ENCODE measurements at regions not wholly inside any gene's neighbourhood (a gene's known extent, or its start where the extent isn't known, plus 50 kb on each side); places are given as distances from the start of the nearest gene placed in this dataset.

DNA sequence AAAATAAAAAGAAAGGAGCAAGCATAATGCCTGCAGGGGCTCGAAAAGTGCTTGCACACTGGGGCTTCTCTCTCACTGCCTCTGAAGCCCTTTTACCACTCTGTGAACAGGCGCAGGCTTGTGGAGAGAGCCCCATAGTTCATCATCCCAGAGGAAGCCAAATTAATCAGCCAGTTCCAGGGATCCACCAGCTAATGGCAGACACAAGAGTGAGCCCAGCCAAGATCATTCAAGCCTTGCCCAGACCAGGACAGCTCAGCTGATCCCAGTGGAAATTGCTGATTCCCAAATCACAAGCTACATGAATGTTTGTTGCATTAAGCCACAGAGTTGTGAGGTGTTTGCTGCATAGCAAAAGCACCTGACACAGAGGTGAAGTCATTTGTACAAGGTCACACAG is 135.3 kb downstream of the CHST1 start:
- H3K79me2 ChIP-seq (ENCODE audit: insufficient read depth, low read depth) = no peaks in the 10 kb centered on the region
- TF ChIP-seq CTCF (conservative IDR thresholded peaks at IDR 0.05; ENCODE audit: low read depth, low read length) = no peak
- H3K9ac ChIP-seq = no peak overlapping the region

DNA sequence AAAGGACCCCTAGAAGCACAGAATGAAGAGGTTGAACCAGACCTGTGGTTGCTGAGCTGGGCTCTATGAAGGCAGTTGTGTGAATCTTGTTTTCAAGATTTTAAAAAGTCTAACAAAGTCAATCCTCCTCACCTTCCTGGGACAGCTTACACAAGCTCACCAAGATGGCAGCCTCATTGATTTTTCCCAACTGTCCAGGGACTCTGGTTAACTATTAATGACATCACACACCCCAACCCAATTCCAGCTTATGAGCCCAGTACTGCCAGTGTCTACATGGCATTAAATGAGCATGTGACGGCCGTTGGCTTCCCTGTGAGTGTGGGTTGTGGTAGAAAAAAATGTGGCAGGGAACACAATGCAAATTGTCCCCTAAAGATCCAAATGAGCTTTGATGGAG is 137.0 kb downstream of the CHST1 start:
- Histone ChIP-seq H3K27me3 (ENCODE audit: insufficient read depth, low read depth) (no peaks in the 10 kb centered on the region), H3K4me3 (IDR thresholded peaks at IDR 0.05; ENCODE audit: insufficient read depth, low read depth, low read length) (no peak overlapping the region), H3K36me3 (ENCODE audit: insufficient read depth) (no peaks in the 10 kb centered on the region), H4K20me1 (ENCODE audit: insufficient read depth) (no peaks in the 10 kb centered on the region), H3K79me2 (ENCODE audit: insufficient read depth, low read depth) (no peaks in the 10 kb centered on the region), H3K27ac (no peak overlapping the region), H3K9ac (no peak overlapping the region), H3K4me2 (no peak overlapping the region), H2AFZ (ENCODE audit: low read depth) (no peak overlapping the region), H3K4me1 (ENCODE audit: low read depth, poor library complexity, severe bottlenecking) (no peaks in the 10 kb centered on the region)
- TF ChIP-seq CTCF (conservative IDR thresholded peaks at IDR 0.05; ENCODE audit: low read depth, low read length) = no peak

More for the DNA sequence above, 135.3 kb downstream of the CHST1 start:
- Histone ChIP-seq H3K36me3 (ENCODE audit: insufficient read depth) (no peaks in the 10 kb centered on the region), H4K20me1 (ENCODE audit: insufficient read depth) (no peaks in the 10 kb centered on the region), H3K4me2 (no peak overlapping the region), H3K4me3 (IDR thresholded peaks at IDR 0.05; ENCODE audit: insufficient read depth, low read depth, low read length) (no peak overlapping the region), H3K4me1 (ENCODE audit: low read depth, poor library complexity, severe bottlenecking) (no peaks in the 10 kb centered on the region), H2AFZ (ENCODE audit: low read depth) (no peak overlapping the region), H3K27ac (no peak overlapping the region), H3K27me3 (ENCODE audit: insufficient read depth, low read depth) (no peaks in the 10 kb centered on the region)

GRCh38 chr11:45527898-45528297 is 137.5 kb downstream of the CHST1 start:
- no peak overlapping the region for H3K27ac ChIP-seq
- H3K27me3 ChIP-seq (ENCODE audit: insufficient read depth, low read depth) = no peaks in the 10 kb centered on the region

DNA sequence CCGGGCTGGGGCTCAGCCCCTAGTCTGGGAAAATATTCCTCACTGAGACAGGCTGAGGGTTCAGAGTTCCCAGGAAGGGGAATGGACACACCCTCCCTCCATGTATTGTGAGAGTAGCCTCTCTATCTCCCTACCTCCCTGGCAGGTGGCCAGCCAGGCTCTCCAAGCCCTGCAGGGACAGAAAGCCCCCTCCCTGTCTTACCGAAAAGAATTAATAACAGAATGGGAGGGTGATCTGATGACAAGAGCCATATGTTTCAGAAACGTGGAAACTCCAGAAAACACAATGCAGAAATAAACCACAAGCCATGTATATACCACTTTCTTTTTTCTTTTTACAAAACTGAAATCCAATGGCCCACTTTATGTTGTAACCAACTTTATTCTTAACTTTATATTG is 140.0 kb downstream of the CHST1 start:
- no peaks in the 10 kb centered on the region for H4K20me1 ChIP-seq (ENCODE audit: insufficient read depth)
- no peaks in the 10 kb centered on the region for H3K79me2 ChIP-seq (ENCODE audit: insufficient read depth, low read depth)
- no peak overlapping the region for H3K4me3 ChIP-seq (IDR thresholded peaks at IDR 0.05; ENCODE audit: insufficient read depth, low read depth, low read length)
- no peak overlapping the region for H3K9ac ChIP-seq
- H3K27me3 ChIP-seq (ENCODE audit: insufficient read depth, low read depth) = no peaks in the 10 kb centered on the region
- H2AFZ ChIP-seq (ENCODE audit: low read depth) = no peak overlapping the region
- no peak overlapping the region for H3K4me2 ChIP-seq
- no peak overlapping the region for H3K27ac ChIP-seq
- no peak for TF ChIP-seq CTCF (conservative IDR thresholded peaks at IDR 0.05; ENCODE audit: low read depth, low read length)
- no peaks in the 10 kb centered on the region for H3K4me1 ChIP-seq (ENCODE audit: low read depth, poor library complexity, severe bottlenecking)
- no peaks in the 10 kb centered on the region for H3K36me3 ChIP-seq (ENCODE audit: insufficient read depth)

More at GRCh38 chr11:45527898-45528297, 137.5 kb downstream of the CHST1 start:
- no peaks in the 10 kb centered on the region for H3K4me1 ChIP-seq (ENCODE audit: low read depth, poor library complexity, severe bottlenecking)
- H2AFZ ChIP-seq (ENCODE audit: low read depth) = no peak overlapping the region
- TF ChIP-seq CTCF (conservative IDR thresholded peaks at IDR 0.05; ENCODE audit: low read depth, low read length) = no peak
- no peaks in the 10 kb centered on the region for H3K36me3 ChIP-seq (ENCODE audit: insufficient read depth)
- H3K4me3 ChIP-seq (IDR thresholded peaks at IDR 0.05; ENCODE audit: insufficient read depth, low read depth, low read length) = no peak overlapping the region
- H3K79me2 ChIP-seq (ENCODE audit: insufficient read depth, low read depth) = no peaks in the 10 kb centered on the region
- H4K20me1 ChIP-seq (ENCODE audit: insufficient read depth) = no peaks in the 10 kb centered on the region
- no peak overlapping the region for H3K9ac ChIP-seq
- H3K4me2 ChIP-seq = no peak overlapping the region

Measured in KMS-11 (cell line).